SHP77 (cell line): ENCODE measurements at regions not wholly inside any gene's neighbourhood (a gene's known extent, or its start where the extent isn't known, plus 50 kb on each side); places are given as distances from the start of the nearest gene placed in this dataset.
"Not testable (repeated sequence)": the region's sequence is repeated elsewhere in the genome, so short reads cannot be mapped to it uniquely, and the experiment has no call there.

ENCODE experiments used
- DNase-seq, 2 experiments: peaks; one replicate each; lab custom pipeline; 2025; lab: John Stamatoyannopoulos, UW

- DNase-seq, result no peak
These were observed 219.1 kb downstream of the SEC23IP start for GRCh38 chr10:120111628-120112027.

GRCh38 chr10:120112809-120113208 is 220.3 kb downstream of the SEC23IP start:
- no peak for DNase-seq

GRCh38 chr10:120115959-120116358 is 223.4 kb downstream of the SEC23IP start:
- no peak for DNase-seq

DNA sequence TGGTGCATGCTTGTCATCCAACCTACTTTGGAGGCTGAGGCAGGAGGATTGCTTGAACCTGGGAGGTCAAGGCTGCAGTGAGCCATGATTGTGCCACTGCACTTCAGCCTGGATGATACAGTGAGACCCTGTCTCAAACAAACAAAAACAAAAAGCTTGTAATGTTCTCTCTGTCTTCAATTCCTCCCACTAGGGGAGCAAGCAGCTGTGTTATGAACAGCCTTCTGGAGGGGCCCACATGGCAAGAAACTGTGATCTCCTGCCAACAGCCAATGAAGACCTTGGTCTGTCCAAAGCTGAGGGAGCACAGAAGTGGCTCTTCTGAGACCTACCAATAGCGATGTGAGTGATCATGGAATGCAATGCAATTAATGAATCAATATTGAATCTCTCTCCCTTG is 229.2 kb downstream of the SEC23IP start:
- DNase-seq, result no peak

DNA sequence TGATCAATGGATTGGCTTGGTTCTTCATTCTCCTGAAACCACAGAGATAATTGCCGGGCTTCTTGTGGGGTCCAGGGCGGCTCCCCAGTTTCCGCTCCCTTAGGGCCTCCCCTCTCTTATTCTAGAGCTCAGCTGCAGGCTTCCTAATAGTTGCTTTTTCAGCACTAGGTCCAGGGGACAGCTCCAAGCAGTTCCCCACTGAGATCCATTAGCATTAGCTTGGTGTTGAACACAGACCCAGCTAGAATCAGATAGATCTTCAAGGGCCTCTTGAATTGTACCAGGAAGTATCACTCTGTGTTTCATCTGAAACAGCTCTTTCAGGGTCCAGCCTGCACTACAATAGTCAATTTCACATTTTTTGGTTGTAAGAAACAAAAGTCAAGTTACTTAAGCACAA is 238.7 kb downstream of the SEC23IP start:
- no peak for DNase-seq

- DNase-seq, result no peak
These were observed 240.3 kb downstream of the SEC23IP start for GRCh38 chr10:120132811-120133210.

- DNase-seq, result no peak
These were observed 246.2 kb downstream of the SEC23IP start for GRCh38 chr10:120138689-120139088.

- DNase-seq, result no peak
These were observed 252.6 kb downstream of the SEC23IP start for GRCh38 chr10:120145107-120145506.

GRCh38 chr10:120156614-120157274 is 264.2 kb downstream of the SEC23IP start:
- DNase-seq, result no peak

- DNase-seq, result no peak
These were observed 268.6 kb downstream of the SEC23IP start for GRCh38 chr10:120161111-120161510.

DNA sequence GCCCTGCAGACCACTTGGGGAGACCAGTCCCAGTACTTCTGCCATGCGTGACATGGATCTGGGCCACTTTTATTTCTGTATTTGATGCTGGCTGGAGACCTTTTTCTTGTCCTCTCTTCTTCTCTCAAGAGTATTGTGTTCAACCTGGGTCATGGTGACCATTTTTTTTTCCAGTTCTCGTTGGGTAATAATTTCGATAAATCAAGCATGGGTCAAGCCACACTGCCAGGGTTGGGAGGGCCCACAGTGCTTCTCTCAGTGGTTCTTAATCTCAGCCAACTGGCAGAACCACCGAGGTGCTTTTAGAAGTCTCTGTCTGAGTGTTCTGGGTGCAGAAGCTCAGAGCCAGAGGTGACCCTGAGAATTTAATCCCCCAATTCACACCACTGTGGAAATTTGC is 269.9 kb downstream of the SEC23IP start:
- DNase-seq, result no peak

DNA sequence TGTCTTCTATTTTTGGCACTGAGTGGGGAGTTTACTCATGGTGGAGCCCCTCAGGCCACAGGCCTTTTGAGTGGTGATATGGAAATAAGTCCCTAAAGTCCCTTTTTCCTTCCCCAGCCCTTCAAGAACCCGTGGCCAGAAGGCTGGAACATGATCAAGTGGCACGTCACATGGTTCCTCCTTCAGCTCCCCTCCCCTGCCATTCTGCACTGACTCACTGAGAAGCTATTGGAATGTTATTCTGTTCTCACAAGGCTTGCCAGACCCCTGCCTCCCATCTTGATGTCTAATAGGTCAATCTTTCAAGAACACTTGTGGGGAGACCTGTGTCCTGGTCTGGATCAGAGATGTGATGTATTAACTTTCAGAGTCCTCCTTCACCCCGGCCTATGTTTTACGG is 279.8 kb downstream of the SEC23IP start:
- DNase-seq, result no peak

- DNase-seq, result no peak
These were observed 282.0 kb downstream of the SEC23IP start for GRCh38 chr10:120174491-120174890.

DNA sequence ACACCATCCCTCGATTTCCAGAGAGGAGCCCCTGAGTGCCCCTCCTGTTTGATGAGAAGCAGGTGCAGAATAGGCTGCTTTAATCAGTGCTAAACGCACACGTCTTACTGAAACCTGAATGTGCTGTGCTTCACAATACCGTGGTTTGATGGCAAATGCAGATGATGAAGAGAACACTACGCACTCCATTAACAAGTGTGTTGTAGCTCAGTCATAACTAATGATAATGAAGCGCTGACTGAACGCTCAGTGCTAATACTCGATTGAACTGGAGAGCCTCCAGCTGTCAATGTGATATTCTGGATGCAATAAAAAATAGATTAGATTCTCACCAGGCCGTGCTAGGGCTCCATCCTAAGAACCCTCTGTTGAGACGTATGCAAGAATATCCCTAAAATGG is 279.7 kb upstream of the PLPP4 start:
- no peak for DNase-seq

- no peak for DNase-seq
These were observed 276.9 kb upstream of the PLPP4 start for GRCh38 chr10:120180160-120180559.

DNA sequence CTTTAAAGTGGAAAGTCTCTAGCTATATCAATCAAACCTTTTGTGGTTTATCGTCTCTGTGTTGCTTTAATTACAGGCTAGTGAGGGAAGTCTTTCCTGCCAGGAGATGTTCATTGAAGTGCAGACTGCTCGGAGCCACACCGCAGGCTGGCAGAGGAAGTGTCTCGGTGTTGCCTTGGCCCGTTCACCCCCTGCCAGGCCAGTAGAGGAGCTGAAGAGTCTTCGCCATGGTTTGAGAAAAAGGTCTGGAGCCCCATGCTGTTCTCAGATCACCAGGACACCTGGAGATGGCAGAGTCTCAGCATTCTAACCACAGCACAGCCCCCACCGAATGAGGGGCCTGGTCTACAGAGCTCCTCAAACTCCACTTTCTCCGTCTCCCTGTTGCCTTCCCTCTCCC is 275.9 kb upstream of the PLPP4 start:
- DNase-seq, result no peak

DNA sequence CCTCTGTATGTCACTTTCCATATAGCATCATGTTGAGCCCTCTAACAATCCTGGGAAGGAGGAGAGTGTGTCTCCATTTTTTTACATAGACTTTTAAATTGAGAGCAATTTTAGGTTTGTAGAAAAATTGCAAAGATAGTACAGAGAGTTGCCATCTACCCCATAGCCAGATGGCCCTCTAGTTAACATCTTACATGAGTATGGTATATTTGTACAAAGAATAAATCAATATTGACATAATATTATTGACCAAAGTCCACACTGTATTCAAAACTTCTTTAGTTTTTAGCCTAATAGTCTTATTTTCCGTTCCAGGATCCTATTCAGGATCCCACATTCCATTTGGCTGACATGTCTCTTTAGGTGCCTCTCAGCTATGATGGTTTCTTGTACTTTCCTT is 274.6 kb upstream of the PLPP4 start:
- DNase-seq, result no peak

DNA sequence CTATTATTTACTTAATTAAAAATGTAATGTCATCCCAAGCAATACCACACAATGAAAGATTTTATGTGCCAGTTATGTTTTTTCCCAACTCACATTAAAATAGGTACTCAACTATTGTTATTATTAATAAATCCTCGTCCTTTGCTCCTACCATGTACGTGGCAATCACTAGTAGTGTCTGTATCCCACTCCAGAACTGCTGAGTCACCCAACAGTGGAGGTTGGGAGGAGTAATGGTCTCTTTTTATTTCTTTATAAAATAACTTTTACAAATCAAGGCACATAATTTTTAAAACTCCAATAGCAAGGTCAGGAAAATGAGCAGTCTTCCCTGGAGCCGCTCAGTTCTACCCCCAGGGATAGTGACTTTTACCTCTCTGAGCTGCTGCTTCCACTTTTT is 273.5 kb upstream of the PLPP4 start:
- no peak for DNase-seq

DNA sequence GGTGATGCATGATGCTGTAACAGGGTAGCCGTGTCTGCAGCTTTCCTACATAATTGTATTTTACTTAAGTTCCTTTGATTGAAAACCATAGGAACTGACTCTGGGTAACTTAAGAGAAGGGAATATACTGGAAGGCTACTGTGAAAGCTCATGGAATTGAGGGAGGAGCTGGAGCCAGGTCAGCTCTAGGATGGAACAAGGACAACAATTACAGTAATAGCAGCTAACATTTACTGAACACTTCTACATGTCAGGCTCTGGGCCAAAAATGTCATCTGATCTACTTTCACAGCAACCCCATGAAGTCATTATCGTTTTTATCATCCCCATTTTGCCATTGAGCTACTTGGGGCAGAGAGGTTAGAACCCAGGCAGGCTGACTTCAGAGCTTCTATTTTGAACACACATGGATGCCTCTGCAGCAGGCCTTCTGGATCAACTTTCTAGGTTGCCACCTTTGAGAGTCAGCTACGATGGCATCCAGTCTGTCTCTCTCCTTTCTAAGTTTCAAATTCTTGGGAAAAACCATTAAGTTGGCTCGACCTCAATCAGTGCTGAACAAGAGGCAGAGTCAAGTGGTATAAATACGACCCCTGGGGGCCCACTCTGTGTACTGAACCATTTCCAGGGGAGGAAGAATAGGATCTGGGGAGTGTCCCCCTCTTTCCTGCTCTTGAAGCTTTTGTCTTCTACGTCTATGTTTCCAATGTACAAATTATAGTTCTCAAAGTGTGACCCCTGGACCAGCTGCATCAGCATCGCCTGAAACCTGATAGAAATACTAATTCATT is 272.3 kb upstream of the PLPP4 start:
- DNase-seq, result no peak

DNA sequence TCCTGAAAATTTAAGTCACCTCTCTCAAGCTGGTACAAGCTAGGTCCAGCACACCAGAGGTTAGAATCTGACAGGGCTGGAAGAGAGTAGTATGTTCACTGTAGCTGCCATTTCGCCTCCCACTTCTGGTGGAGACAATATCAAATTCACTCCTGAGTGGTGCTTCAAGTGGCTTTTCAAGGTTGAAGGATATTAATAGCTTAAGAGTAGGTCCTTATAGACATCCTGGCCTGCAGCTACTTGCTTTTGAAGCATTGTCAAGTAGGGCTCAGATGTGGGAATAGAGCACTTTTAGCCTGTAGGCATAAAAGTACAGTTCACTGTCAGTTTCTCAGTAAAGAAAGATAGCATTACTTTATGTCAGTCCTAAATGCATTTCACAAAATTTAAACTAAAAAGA is 270.5 kb upstream of the PLPP4 start:
- DNase-seq, result no peak

GRCh38 chr10:120187168-120187567 is 269.9 kb upstream of the PLPP4 start:
- not testable (repeated sequence) for DNase-seq

DNA sequence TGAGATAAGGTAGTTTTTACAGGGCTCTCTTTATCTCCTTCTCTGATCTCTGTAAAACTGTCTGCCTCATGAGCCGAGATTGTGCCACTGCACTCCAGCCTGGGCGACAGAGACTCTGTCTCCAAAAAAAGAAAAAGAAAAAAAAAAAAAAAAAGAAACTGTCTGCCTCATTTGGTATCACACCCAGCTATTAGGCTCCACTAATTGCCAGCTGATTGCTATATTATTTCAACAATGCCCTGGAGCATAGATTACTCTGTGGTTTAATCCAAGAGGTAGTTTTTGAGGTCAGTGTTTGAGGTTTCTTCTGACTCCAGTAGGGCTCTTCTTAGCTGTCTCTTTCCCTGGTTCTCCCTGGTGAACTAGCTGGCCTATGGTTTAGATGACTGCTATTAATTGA is 268.1 kb upstream of the PLPP4 start:
- no peak for DNase-seq

GRCh38 chr10:120195984-120196712 is 260.9 kb upstream of the PLPP4 start:
- DNase-seq, result no peak
